ENCODE measurements at regions not wholly inside any gene's neighbourhood (a gene's known extent, or its start where the extent isn't known, plus 50 kb on each side); places are given as distances from the start of the nearest gene placed in this dataset.

GRCh38 chr2:41992056-41992642, 55.7 kb upstream of the PKDCC start:
- POLR2A ChIA-PET, result no interaction called here
- H3K9me3 Mint-ChIP-seq, result peaks cover 0 to 9% (median 2%) of the 10 kb centered on the region in 11 donors
- CTCF ChIA-PET, result no interaction called here

DNA sequence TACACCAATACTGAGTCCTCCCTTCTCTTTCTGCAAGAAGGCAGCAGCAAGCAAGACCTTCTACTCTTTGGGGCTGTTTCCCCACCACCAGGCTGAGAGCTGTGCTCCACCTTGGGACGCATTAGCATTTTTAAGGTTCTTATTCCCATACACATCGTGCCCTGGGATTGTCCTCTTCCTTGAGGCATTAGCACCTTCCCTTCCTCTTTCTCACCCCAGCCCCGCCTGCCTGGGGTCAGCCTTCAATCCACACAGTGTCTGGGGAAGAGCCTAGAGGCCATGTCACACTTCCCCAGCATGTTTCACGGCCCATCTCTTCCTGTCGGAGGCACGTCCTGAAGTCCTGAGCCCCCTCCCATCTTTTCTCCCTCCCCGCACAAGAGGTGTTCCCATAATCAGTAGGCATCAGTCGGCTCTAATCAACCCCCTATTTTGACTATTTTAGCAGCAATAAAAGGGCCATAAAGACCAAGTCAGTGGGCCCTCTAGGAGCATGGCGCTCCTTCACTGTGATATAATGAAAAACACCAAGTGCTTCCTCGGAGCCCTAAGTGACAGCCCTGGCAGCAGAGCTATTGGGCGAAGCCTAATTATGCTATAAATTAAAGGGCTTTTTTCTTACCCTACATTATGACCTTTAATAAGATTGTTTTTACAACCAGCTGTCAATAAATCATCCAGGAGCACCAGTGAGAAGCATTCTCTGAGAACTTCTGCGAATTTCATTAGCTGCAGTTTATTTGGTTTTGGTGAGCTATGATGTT, 55.0 kb upstream of the PKDCC start:
- no peak for ATAC-seq
- Mint-ChIP-seq H3K36me3 (no peaks in the 10 kb centered on the region), H3K4me1 (no peaks in the 10 kb centered on the region), H3K27ac (no peak overlapping the region), H3K27me3 (peaks cover 12 to 35% (median 16%) of the 10 kb centered on the region in 5 donors), H3K9me3 (peaks cover 0 to 11% (median 2%) of the 10 kb centered on the region in 11 donors), H3K4me3 (no peak overlapping the region)
- Histone ChIP-seq H3K4me3 (ENCODE audit: low read length) (no peak overlapping the region), H3K27ac (ENCODE audit: low read depth, low read length) (no peak overlapping the region), H3K9me3 (ENCODE audit: control insufficient read depth in 2 of 3, low read length in 3 of 3) (no peaks in the 10 kb centered on the region), H3K4me1 (ENCODE audit: control insufficient read depth in 2 of 2, insufficient read depth in 2 of 2, low read length in 2 of 2) (no peaks in the 10 kb centered on the region), H3K36me3 (ENCODE audit: control insufficient read depth in 2 of 3, insufficient read depth in 3 of 3, low read length in 3 of 3) (no peaks in the 10 kb centered on the region), H3K27me3 (ENCODE audit: control insufficient read depth in 2 of 2, insufficient read depth in 2 of 2, low read length in 2 of 2) (no peaks in the 10 kb centered on the region)
- ChIA-PET POLR2A (no interaction called here), CTCF (no interaction called here)
- intact Hi-C loops (cut with micrococcal nuclease), result no loop called here
- no peak for DNase-seq

More at GRCh38 chr2:41992056-41992642, 55.7 kb upstream of the PKDCC start:
- Mint-ChIP-seq H3K4me1 (no peaks in the 10 kb centered on the region), H3K27ac (no peak overlapping the region), H3K4me3 (no peak overlapping the region), H3K36me3 (no peaks in the 10 kb centered on the region), H3K27me3 (peaks cover 14 to 37% (median 20%) of the 10 kb centered on the region in 5 donors)
- intact Hi-C loops (cut with micrococcal nuclease), result no loop called here
- Histone ChIP-seq H3K9me3 (ENCODE audit: control insufficient read depth in 2 of 3, low read length in 3 of 3) (no peaks in the 10 kb centered on the region), H3K4me3 (ENCODE audit: low read length) (no peak overlapping the region), H3K4me1 (ENCODE audit: control insufficient read depth in 2 of 2, insufficient read depth in 2 of 2, low read length in 2 of 2) (no peaks in the 10 kb centered on the region), H3K36me3 (ENCODE audit: control insufficient read depth in 2 of 3, insufficient read depth in 3 of 3, low read length in 3 of 3) (no peaks in the 10 kb centered on the region), H3K27me3 (ENCODE audit: control insufficient read depth in 2 of 2, insufficient read depth in 2 of 2, low read length in 2 of 2) (no peaks in the 10 kb centered on the region), H3K27ac (ENCODE audit: low read depth, low read length) (no peak overlapping the region)
- no peak for ATAC-seq
- no peak for DNase-seq

GRCh38 chr2:41993435-41993925, 54.3 kb upstream of the PKDCC start:
- H3K4me1 Mint-ChIP-seq, result no peaks in the 10 kb centered on the region
- peaks cover 0 to 11% (median 2%) of the 10 kb centered on the region in 11 donors for H3K9me3 Mint-ChIP-seq
- H3K27me3 ChIP-seq (ENCODE audit: control insufficient read depth in 2 of 2, insufficient read depth in 2 of 2, low read length in 2 of 2), result no peaks in the 10 kb centered on the region
- H3K4me1 ChIP-seq (ENCODE audit: control insufficient read depth in 2 of 2, insufficient read depth in 2 of 2, low read length in 2 of 2), result no peaks in the 10 kb centered on the region
- intact Hi-C loops (cut with micrococcal nuclease), result no loop called here
- POLR2A ChIA-PET, result no interaction called here
- H3K36me3 ChIP-seq (ENCODE audit: control insufficient read depth in 2 of 3, insufficient read depth in 3 of 3, low read length in 3 of 3), result no peaks in the 10 kb centered on the region
- CTCF ChIA-PET, result no interaction called here
- no peak overlapping the region for H3K27ac Mint-ChIP-seq
- no peak overlapping the region for H3K4me3 Mint-ChIP-seq
- DNase-seq (no peak), ATAC-seq (no peak)
- H3K27me3 Mint-ChIP-seq, result peaks cover 12 to 33% (median 15%) of the 10 kb centered on the region in 5 donors
- no peaks in the 10 kb centered on the region for H3K9me3 ChIP-seq (ENCODE audit: control insufficient read depth in 2 of 3, low read length in 3 of 3)
- H3K4me3 ChIP-seq (ENCODE audit: low read length), result no peak overlapping the region
- no peaks in the 10 kb centered on the region for H3K36me3 Mint-ChIP-seq
- H3K27ac ChIP-seq (ENCODE audit: low read depth, low read length), result no peak overlapping the region

GRCh38 chr2:41994233-41994637, 53.6 kb upstream of the PKDCC start:
- ATAC-seq, result no peak

DNA sequence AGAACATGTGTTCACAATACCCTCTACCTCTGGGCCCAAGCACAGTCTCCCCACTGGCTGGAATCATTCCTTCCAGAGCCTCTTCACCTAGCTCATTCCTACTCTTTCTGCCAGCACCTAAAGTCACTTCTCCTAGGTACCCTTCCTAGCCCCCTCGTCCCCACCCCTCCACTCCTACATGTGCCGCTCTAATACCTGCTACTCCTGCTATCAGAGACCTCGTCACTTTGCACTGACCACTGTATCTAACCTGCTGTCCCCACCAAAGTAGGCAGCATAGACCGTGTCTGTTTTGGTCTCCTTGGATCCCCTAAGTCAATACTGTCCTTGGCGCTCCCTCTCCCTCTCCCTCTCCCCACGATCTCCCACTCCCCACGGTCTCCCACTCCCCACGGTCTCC, 53.2 kb upstream of the PKDCC start:
- intact Hi-C loops (cut with micrococcal nuclease), result no loop called here
- Histone ChIP-seq H3K27ac (ENCODE audit: low read depth, low read length) (no peak overlapping the region), H3K4me3 (ENCODE audit: low read length) (no peak overlapping the region), H3K4me1 (ENCODE audit: control insufficient read depth in 2 of 2, insufficient read depth in 2 of 2, low read length in 2 of 2) (no peaks in the 10 kb centered on the region), H3K27me3 (ENCODE audit: control insufficient read depth in 2 of 2, insufficient read depth in 2 of 2, low read length in 2 of 2) (no peaks in the 10 kb centered on the region), H3K36me3 (ENCODE audit: control insufficient read depth in 2 of 3, insufficient read depth in 3 of 3, low read length in 3 of 3) (no peaks in the 10 kb centered on the region), H3K9me3 (ENCODE audit: control insufficient read depth in 2 of 3, low read length in 3 of 3) (no peaks in the 10 kb centered on the region)
- ATAC-seq, result no peak
- Mint-ChIP-seq H3K27me3 (peaks cover 3 to 26% (median 6%) of the 10 kb centered on the region in 5 donors), H3K9me3 (peaks cover 0 to 11% (median 2%) of the 10 kb centered on the region in 11 donors), H3K27ac (peak overlapping the region in 1 of 9 donors; percentile 25), H3K4me3 (no peak overlapping the region), H3K36me3 (no peaks in the 10 kb centered on the region), H3K4me1 (no peaks in the 10 kb centered on the region)
- DNase-seq, result no peak
- ChIA-PET CTCF (no interaction called here), POLR2A (no interaction called here)

More at GRCh38 chr2:41994233-41994637, 53.6 kb upstream of the PKDCC start:
- H3K27me3 ChIP-seq (ENCODE audit: control insufficient read depth in 2 of 2, insufficient read depth in 2 of 2, low read length in 2 of 2), result no peaks in the 10 kb centered on the region
- no peaks in the 10 kb centered on the region for H3K36me3 ChIP-seq (ENCODE audit: control insufficient read depth in 2 of 3, insufficient read depth in 3 of 3, low read length in 3 of 3)
- Mint-ChIP-seq H3K27me3 (peaks cover 8 to 30% (median 10%) of the 10 kb centered on the region in 5 donors), H3K4me3 (no peak overlapping the region), H3K27ac (no peak overlapping the region), H3K36me3 (no peaks in the 10 kb centered on the region), H3K9me3 (peaks cover 0 to 11% (median 2%) of the 10 kb centered on the region in 11 donors), H3K4me1 (no peaks in the 10 kb centered on the region)
- no peak for DNase-seq
- no peaks in the 10 kb centered on the region for H3K4me1 ChIP-seq (ENCODE audit: control insufficient read depth in 2 of 2, insufficient read depth in 2 of 2, low read length in 2 of 2)
- intact Hi-C loops (cut with micrococcal nuclease), result no loop called here
- H3K4me3 ChIP-seq (ENCODE audit: low read length), result no peak overlapping the region
- no peak overlapping the region for H3K27ac ChIP-seq (ENCODE audit: low read depth, low read length)
- ChIA-PET CTCF (no interaction called here), POLR2A (no interaction called here)
- no peaks in the 10 kb centered on the region for H3K9me3 ChIP-seq (ENCODE audit: control insufficient read depth in 2 of 3, low read length in 3 of 3)

DNA sequence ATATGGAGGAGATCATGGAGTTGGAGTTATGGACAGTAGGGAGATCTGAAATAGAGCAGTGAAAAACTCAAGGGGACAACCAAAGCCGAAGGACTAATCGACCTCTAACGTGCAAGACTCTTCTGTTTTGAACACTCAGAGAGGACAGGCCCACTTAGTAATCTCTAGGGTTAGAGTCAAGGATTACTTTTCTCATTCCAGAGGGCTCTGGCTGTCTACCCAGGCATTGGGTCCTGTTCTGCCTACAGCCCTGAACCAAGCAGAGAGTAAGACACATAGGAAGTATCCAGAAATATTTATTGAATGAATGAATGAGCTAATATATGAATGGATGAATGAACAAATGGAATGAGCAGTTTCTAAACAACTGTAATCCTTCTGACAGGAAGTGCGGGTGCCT, 50.3 kb upstream of the PKDCC start:
- no peaks in the 10 kb centered on the region for H3K4me1 Mint-ChIP-seq
- H3K27ac Mint-ChIP-seq, result no peak overlapping the region
- Histone ChIP-seq H3K4me1 (ENCODE audit: control insufficient read depth in 2 of 2, insufficient read depth in 2 of 2, low read length in 2 of 2) (no peaks in the 10 kb centered on the region), H3K4me3 (ENCODE audit: low read length) (no peak overlapping the region), H3K36me3 (ENCODE audit: control insufficient read depth in 2 of 3, insufficient read depth in 3 of 3, low read length in 3 of 3) (no peaks in the 10 kb centered on the region), H3K27me3 (ENCODE audit: control insufficient read depth in 2 of 2, insufficient read depth in 2 of 2, low read length in 2 of 2) (no peaks in the 10 kb centered on the region), H3K27ac (ENCODE audit: low read depth, low read length) (no peak overlapping the region), H3K9me3 (ENCODE audit: control insufficient read depth in 2 of 3, low read length in 3 of 3) (no peaks in the 10 kb centered on the region)
- no peaks in the 10 kb centered on the region for H3K36me3 Mint-ChIP-seq
- DNase-seq (no peak), ATAC-seq (no peak)
- H3K9me3 Mint-ChIP-seq, result peaks cover 0 to 11% (median 5%) of the 10 kb centered on the region in 11 donors
- ChIA-PET CTCF (no interaction called here), POLR2A (no interaction called here)
- H3K4me3 Mint-ChIP-seq, result no peak overlapping the region
- intact Hi-C loops (cut with micrococcal nuclease), result no loop called here
- peaks cover 2 to 19% (median 10%) of the 10 kb centered on the region in 5 donors for H3K27me3 Mint-ChIP-seq
